Lung (tissue), 11 donors: ENCODE measurements at regions not wholly inside any gene's neighbourhood (a gene's known extent, or its start where the extent isn't known, plus 50 kb on each side); places are given as distances from the start of the nearest gene placed in this dataset.
"Not testable (repeated sequence)": the region's sequence is repeated elsewhere in the genome, so short reads cannot be mapped to it uniquely, and the experiment has no call there.

Experiments used
- ATAC-seq: fragments of 200-7000 bp; cut with Tn5 transposase; one replicate; pipeline ENCODE4 v1.9.1; 2020; ENCODE audit warnings: moderate number of reproducible peaks; ENCODE audit not compliant: insufficient read depth, low FRiP score
- DNase-seq, 3 donors: peaks; one replicate each; pipeline ENCODE4 v3.0.0-alpha.2; 2013 to 2017
- H3K27ac ChIP-seq, 2 donors: one replicate each; pipeline ENCODE4 v1.5.1; 2013; ENCODE audit warnings: mild to moderate bottlenecking in 2 of 2, moderate library complexity in 2 of 2, control low read depth in 1 of 2, inconsistent platforms in 1 of 2, low read depth in 1 of 2, low read length in 1 of 2
- H3K27me3 ChIP-seq, 3 donors: one replicate each; pipeline ENCODE4 v1.5.1; 2013; ENCODE audit warnings: low read length in 2 of 3; ENCODE audit not compliant: control insufficient read depth in 3 of 3, insufficient read depth in 3 of 3
- H3K36me3 ChIP-seq, 4 donors: one replicate each; pipeline ENCODE4 v1.5.1; 2013; ENCODE audit warnings: low read length in 4 of 4, mild to moderate bottlenecking in 1 of 4, moderate library complexity in 1 of 4; ENCODE audit not compliant: control insufficient read depth in 4 of 4, insufficient read depth in 4 of 4
- H3K4me1 ChIP-seq, 5 donors: one replicate each; pipeline ENCODE4 v1.5.1; 2013; ENCODE audit warnings: low read length in 5 of 5, mild to moderate bottlenecking in 2 of 5, moderate library complexity in 1 of 5; ENCODE audit not compliant: control insufficient read depth in 5 of 5, insufficient read depth in 5 of 5
- H3K4me3 ChIP-seq: one replicate; pipeline ENCODE4 v1.5.1; 2013; ENCODE audit warnings: mild to moderate bottlenecking, control low read depth, moderate library complexity
- H3K9ac ChIP-seq, 2 donors: one replicate each; pipeline ENCODE4 v1.5.1; 2013; ENCODE audit warnings: low read length in 2 of 2, control low read depth in 1 of 2; ENCODE audit not compliant: insufficient read depth in 1 of 2
- H3K9me3 ChIP-seq, 4 donors: one replicate each; pipeline ENCODE4 v1.5.1; 2013; ENCODE audit warnings: low read length in 3 of 4, mild to moderate bottlenecking in 1 of 4, moderate library complexity in 1 of 4; ENCODE audit not compliant: control insufficient read depth in 4 of 4, insufficient read depth in 3 of 4
- WGBS, 2 donors: extraction: QIAGEN DNeasy Blood & Tissue Kit; methylation state at CpG; one replicate each; pipeline ENCODE4 v1.1.7; 2013; 5-methylcytosine and 5-hydroxymethylcytosine counted together
- TF ChIP-seq, protein P1 (sequence below): IDR thresholded peaks from 2 replicates; pipeline ENCODE4 v1.5.1; 2012; ENCODE audit warnings: mild to moderate bottlenecking; ENCODE audit errors: control extremely low read depth, extremely low read depth
- donor health status: control.
- donor health status: control.
- donor health status: Bipolar disorder and iron deficiency.
- donor health status: healthy.
- donor health status: DM: yes; HTN: yes; CAD: no.

DNA sequence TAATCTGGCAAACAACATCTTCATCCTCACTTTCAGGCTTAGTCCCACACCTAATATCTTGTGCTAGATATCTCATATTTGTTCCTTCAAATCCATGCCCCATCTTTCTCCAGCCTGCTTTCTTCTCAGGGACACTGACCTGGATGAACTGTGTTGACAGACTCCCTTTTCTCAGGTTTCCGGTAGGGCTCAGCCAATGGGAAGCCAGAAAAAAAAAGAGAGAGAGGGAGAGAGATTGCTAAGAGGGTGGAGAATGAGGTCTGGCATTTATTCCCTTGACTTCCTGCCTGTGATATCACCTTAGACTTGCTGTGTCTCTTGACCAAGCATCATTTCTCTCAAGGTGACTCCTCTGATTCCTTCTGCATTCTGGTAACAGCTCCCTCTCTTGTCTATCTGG, 145.6 kb upstream of the ABI3BP start:
- Histone ChIP-seq H3K9me3 (no peaks in the 10 kb centered on the region), H3K27ac (no peak overlapping the region), H3K27me3 (peaks cover 0 to 3% (median 0%) of the 10 kb centered on the region in 3 donors), H3K9ac (no peak overlapping the region), H3K4me1 (no peaks in the 10 kb centered on the region), H3K36me3 (no peaks in the 10 kb centered on the region), H3K4me3 (no peak overlapping the region)
- DNase-seq (no peak), ATAC-seq (no peak)
- TF ChIP-seq, protein P1, sequence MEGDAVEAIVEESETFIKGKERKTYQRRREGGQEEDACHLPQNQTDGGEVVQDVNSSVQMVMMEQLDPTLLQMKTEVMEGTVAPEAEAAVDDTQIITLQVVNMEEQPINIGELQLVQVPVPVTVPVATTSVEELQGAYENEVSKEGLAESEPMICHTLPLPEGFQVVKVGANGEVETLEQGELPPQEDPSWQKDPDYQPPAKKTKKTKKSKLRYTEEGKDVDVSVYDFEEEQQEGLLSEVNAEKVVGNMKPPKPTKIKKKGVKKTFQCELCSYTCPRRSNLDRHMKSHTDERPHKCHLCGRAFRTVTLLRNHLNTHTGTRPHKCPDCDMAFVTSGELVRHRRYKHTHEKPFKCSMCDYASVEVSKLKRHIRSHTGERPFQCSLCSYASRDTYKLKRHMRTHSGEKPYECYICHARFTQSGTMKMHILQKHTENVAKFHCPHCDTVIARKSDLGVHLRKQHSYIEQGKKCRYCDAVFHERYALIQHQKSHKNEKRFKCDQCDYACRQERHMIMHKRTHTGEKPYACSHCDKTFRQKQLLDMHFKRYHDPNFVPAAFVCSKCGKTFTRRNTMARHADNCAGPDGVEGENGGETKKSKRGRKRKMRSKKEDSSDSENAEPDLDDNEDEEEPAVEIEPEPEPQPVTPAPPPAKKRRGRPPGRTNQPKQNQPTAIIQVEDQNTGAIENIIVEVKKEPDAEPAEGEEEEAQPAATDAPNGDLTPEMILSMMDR: no peak
- WGBS, 2 donors: 31 to 87% methylated on average over 1 of the region's 1 CpG

- Histone ChIP-seq H3K9me3 (no peaks in the 10 kb centered on the region), H3K9ac (no peak overlapping the region), H3K36me3 (no peaks in the 10 kb centered on the region), H3K27me3 (peaks cover 0 to 3% (median 3%) of the 10 kb centered on the region in 3 donors), H3K4me3 (no peak overlapping the region), H3K27ac (no peak overlapping the region), H3K4me1 (no peaks in the 10 kb centered on the region)
- DNase-seq (no peak), ATAC-seq (no peak)
- TF ChIP-seq, protein P1: no peak
- 82 to 91% methylated on average over 7 of the region's 7 CpGs for WGBS, 2 donors
Measured at GRCh38 chr3:101134331-101134730, 141.1 kb upstream of the ABI3BP start.

DNA sequence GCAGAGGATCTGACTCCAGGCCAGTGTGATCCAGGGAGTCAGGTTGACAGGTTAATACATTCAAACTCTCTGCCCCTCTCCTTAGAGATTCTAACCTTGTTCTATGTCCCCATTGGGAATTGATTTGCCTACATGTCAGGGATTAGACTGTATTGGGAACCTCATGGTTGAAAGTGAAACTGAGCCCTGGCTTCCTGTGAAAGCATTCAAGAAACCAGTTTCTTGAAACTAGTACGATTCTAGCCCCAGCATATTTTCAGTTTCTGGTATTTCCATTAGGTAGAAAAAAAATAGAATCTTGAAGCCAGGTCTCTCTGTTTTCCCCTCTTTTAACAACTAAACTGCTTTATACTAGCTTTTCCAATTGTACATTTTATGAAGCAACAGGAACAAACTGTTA, 140.4 kb upstream of the ABI3BP start:
- Histone ChIP-seq H3K9ac (no peak overlapping the region), H3K36me3 (no peaks in the 10 kb centered on the region), H3K4me3 (no peak overlapping the region), H3K4me1 (no peaks in the 10 kb centered on the region), H3K27me3 (peaks cover 0 to 3% (median 3%) of the 10 kb centered on the region in 3 donors), H3K9me3 (no peaks in the 10 kb centered on the region), H3K27ac (no peak overlapping the region)
- no peak for DNase-seq
- no peak for ATAC-seq
- TF ChIP-seq, protein P1: no peak
- 56 to 68% methylated on average over 1 of the region's 1 CpG for WGBS, 2 donors

DNA sequence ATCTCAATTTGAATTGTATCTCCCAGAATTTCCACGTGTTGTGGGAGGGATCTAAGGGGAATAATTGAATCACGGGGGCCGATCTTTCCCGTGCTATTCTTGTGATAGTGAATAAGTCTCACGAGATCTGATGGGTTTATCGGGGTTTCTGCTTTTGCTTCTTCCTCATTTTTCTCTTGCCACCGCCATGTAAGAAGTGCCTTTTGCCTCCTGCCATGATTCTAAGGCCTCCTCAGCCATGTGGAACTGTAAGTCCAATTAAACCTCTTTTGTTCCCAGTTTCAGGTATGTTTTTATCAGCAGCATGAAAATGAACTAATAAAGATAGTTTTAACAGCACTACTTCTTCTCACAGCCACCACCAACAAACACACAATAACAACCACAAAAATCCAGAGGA, 140.0 kb upstream of the ABI3BP start:
- H3K4me1 ChIP-seq, H3K36me3 ChIP-seq, H3K9ac ChIP-seq, H3K4me3 ChIP-seq, H3K27ac ChIP-seq, H3K9me3 ChIP-seq, H3K27me3 ChIP-seq, ATAC-seq, DNase-seq: not testable (repeated sequence)
- WGBS, 2 donors: 96 to 97% methylated on average over 7 of the region's 7 CpGs
